ENCODE measurements at regions not wholly inside any gene's neighbourhood (a gene's known extent, or its start where the extent isn't known, plus 50 kb on each side); places are given as distances from the start of the nearest gene placed in this dataset.

GRCh38 chr1:163535401-163535800 lies 213.6 kb downstream of the NUF2 start:
- no peak overlapping the region for H3K4me2 ChIP-seq (ENCODE audit: insufficient read depth, low read length)
- H3K9me3 ChIP-seq (ENCODE audit: insufficient read depth, low read length, severe bottlenecking), result no peaks in the 10 kb centered on the region
- DNase-seq (no peak), ATAC-seq (ENCODE audit: insufficient read depth, low read depth) (no peak)
- no peaks in the 10 kb centered on the region for H4K20me1 ChIP-seq (ENCODE audit: insufficient read depth, low read length)
- no peak overlapping the region for H3K9ac ChIP-seq (ENCODE audit: low read depth, low read length)
- no peak overlapping the region for H2AFZ ChIP-seq (ENCODE audit: low read depth, low read length)
- H3K27ac ChIP-seq (ENCODE audit: low read length), result no peak overlapping the region
- H3K4me1 ChIP-seq (ENCODE audit: insufficient read depth, low read length), result no peaks in the 10 kb centered on the region
- H3K27me3 ChIP-seq (ENCODE audit: insufficient read depth, low read length, poor library complexity), result peaks cover 2% of the 10 kb centered on the region
- H3K36me3 ChIP-seq (ENCODE audit: insufficient read depth, low read length), result no peaks in the 10 kb centered on the region
- TF ChIP-seq CTCF (IDR thresholded peaks at IDR 0.05; ENCODE audit: borderline replicate concordance, extremely low read depth, low read length, poor library complexity, severe bottlenecking), result no peak
- TF ChIP-seq EZH2 (IDR thresholded peaks at IDR 0.05; ENCODE audit: borderline replicate concordance, low read depth, low read length, severe bottlenecking), result no peak
- no peak overlapping the region for H3K4me3 ChIP-seq (ENCODE audit: low read depth in 1 of 2, low read length in 2 of 2)
- H3K79me2 ChIP-seq (ENCODE audit: insufficient read depth, low read length), result no peaks in the 10 kb centered on the region

GRCh38 chr1:163535807-163536206 lies 214.1 kb downstream of the NUF2 start:
- no peaks in the 10 kb centered on the region for H3K4me1 ChIP-seq (ENCODE audit: insufficient read depth, low read length)
- no peak for DNase-seq
- H3K4me2 ChIP-seq (ENCODE audit: insufficient read depth, low read length), result no peak overlapping the region
- H3K9me3 ChIP-seq (ENCODE audit: insufficient read depth, low read length, severe bottlenecking), result no peaks in the 10 kb centered on the region
- H3K4me3 ChIP-seq (ENCODE audit: low read depth in 1 of 2, low read length in 2 of 2), result no peak overlapping the region
- no peak for ATAC-seq (ENCODE audit: insufficient read depth, low read depth)
- H2AFZ ChIP-seq (ENCODE audit: low read depth, low read length), result no peak overlapping the region
- H3K36me3 ChIP-seq (ENCODE audit: insufficient read depth, low read length), result no peaks in the 10 kb centered on the region
- peak; percentile 32 for TF ChIP-seq CTCF (IDR thresholded peaks at IDR 0.05; ENCODE audit: borderline replicate concordance, extremely low read depth, low read length, poor library complexity, severe bottlenecking)
- no peak for TF ChIP-seq EZH2 (IDR thresholded peaks at IDR 0.05; ENCODE audit: borderline replicate concordance, low read depth, low read length, severe bottlenecking)
- no peak overlapping the region for H3K27ac ChIP-seq (ENCODE audit: low read length)
- no peak overlapping the region for H3K9ac ChIP-seq (ENCODE audit: low read depth, low read length)
- H3K27me3 ChIP-seq (ENCODE audit: insufficient read depth, low read length, poor library complexity), result peaks cover 2% of the 10 kb centered on the region
- H4K20me1 ChIP-seq (ENCODE audit: insufficient read depth, low read length), result no peaks in the 10 kb centered on the region
- H3K79me2 ChIP-seq (ENCODE audit: insufficient read depth, low read length), result no peaks in the 10 kb centered on the region

GRCh38 chr1:163537809-163538208 lies 216.1 kb downstream of the NUF2 start:
- ATAC-seq (ENCODE audit: insufficient read depth, low read depth), result no peak
- H3K9ac ChIP-seq (ENCODE audit: low read depth, low read length), result no peak overlapping the region
- no peak overlapping the region for H3K27ac ChIP-seq (ENCODE audit: low read length)
- DNase-seq, result no peak
- no peaks in the 10 kb centered on the region for H3K4me1 ChIP-seq (ENCODE audit: insufficient read depth, low read length)
- TF ChIP-seq EZH2 (IDR thresholded peaks at IDR 0.05; ENCODE audit: borderline replicate concordance, low read depth, low read length, severe bottlenecking) (no peak), CTCF (IDR thresholded peaks at IDR 0.05; ENCODE audit: borderline replicate concordance, extremely low read depth, low read length, poor library complexity, severe bottlenecking) (no peak)
- H3K9me3 ChIP-seq (ENCODE audit: insufficient read depth, low read length, severe bottlenecking), result no peaks in the 10 kb centered on the region
- H3K4me2 ChIP-seq (ENCODE audit: insufficient read depth, low read length), result no peak overlapping the region
- no peaks in the 10 kb centered on the region for H3K27me3 ChIP-seq (ENCODE audit: insufficient read depth, low read length, poor library complexity)
- H3K36me3 ChIP-seq (ENCODE audit: insufficient read depth, low read length), result no peaks in the 10 kb centered on the region
- H4K20me1 ChIP-seq (ENCODE audit: insufficient read depth, low read length), result no peaks in the 10 kb centered on the region
- H3K4me3 ChIP-seq (ENCODE audit: low read depth in 1 of 2, low read length in 2 of 2), result no peak overlapping the region
- H3K79me2 ChIP-seq (ENCODE audit: insufficient read depth, low read length), result no peaks in the 10 kb centered on the region
- H2AFZ ChIP-seq (ENCODE audit: low read depth, low read length), result no peak overlapping the region

- DNase-seq, result no peak
- H3K9ac ChIP-seq (ENCODE audit: low read depth, low read length), result no peak overlapping the region
- no peak overlapping the region for H3K4me3 ChIP-seq (ENCODE audit: low read depth in 1 of 2, low read length in 2 of 2)
These were observed 216.9 kb downstream of the NUF2 start for GRCh38 chr1:163538667-163539066.

More at GRCh38 chr1:163538667-163539066, 216.9 kb downstream of the NUF2 start:
- H3K36me3 ChIP-seq (ENCODE audit: insufficient read depth, low read length), result no peaks in the 10 kb centered on the region
- no peak overlapping the region for H3K27ac ChIP-seq (ENCODE audit: low read length)
- H4K20me1 ChIP-seq (ENCODE audit: insufficient read depth, low read length), result no peaks in the 10 kb centered on the region
- H3K27me3 ChIP-seq (ENCODE audit: insufficient read depth, low read length, poor library complexity), result no peaks in the 10 kb centered on the region
- TF ChIP-seq CTCF (IDR thresholded peaks at IDR 0.05; ENCODE audit: borderline replicate concordance, extremely low read depth, low read length, poor library complexity, severe bottlenecking) (no peak), EZH2 (IDR thresholded peaks at IDR 0.05; ENCODE audit: borderline replicate concordance, low read depth, low read length, severe bottlenecking) (no peak)
- H3K4me1 ChIP-seq (ENCODE audit: insufficient read depth, low read length), result no peaks in the 10 kb centered on the region
- no peak for ATAC-seq (ENCODE audit: insufficient read depth, low read depth)
- H3K79me2 ChIP-seq (ENCODE audit: insufficient read depth, low read length), result no peaks in the 10 kb centered on the region
- H3K9me3 ChIP-seq (ENCODE audit: insufficient read depth, low read length, severe bottlenecking), result no peaks in the 10 kb centered on the region
- no peak overlapping the region for H2AFZ ChIP-seq (ENCODE audit: low read depth, low read length)
- no peak overlapping the region for H3K4me2 ChIP-seq (ENCODE audit: insufficient read depth, low read length)
